HG03565 (cell line): ENCODE measurements at regions not wholly inside any gene's neighbourhood (a gene's known extent, or its start where the extent isn't known, plus 50 kb on each side); places are given as distances from the start of the nearest gene placed in this dataset.
A peak's percentile ranks its signal among the peaks of the same experiment; 100 is the strongest.
"Not testable (repeated sequence)": the region's sequence is repeated elsewhere in the genome, so short reads cannot be mapped to it uniquely, and the experiment has no call there.

Source experiments
- ATAC-seq: cut with Tn5 transposase; IDR thresholded peaks from one replicate; pipeline ENCODE4 v1.9.1; 2021; ENCODE audit warnings: mild to moderate bottlenecking, moderate library complexity; ENCODE audit not compliant: unreplicated experiment

DNA sequence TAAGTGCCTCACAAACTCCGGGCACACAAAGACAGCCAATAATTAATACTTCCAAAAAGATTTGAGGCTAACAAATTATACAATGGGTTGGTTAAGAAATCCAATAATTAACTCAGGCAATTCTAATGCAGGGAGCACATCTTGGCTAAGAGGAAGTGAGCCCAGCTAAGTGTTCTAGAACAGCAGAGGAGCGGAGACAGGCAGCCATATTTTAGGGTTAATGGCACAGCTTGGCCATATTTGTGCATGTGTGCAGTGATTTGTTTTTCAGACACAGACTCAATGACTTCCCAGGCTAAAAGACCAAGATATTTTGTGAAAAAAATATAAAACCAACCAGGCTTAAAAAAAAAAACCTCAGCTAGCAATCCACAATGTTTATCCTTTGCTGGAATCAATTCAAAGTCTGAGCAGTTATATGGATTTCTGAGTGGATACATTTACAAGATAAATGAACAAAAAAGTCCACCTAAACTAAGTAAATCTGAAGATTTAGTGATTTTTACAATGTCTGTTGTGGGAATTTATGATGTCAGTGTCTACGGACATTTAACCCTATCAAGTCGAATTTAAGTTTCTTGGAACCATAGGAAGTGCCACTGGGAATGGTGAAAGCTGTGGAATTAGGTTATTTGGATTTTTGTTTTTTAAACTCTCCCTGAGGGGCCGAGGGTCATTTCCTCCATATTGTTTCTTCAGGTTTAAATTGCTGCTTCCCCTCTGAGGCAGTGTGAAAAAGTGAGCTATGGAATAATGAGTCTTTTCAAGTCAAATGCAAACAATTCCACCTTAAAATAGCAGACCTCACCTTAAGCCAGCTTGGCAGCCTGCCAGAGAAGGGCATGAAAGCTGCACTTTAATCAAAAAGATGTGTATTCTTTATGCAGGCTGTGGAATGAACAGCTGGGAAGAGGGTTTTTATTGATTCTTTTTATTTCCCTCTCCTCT is 413.7 kb upstream of the TBL1XR1 start:
- ATAC-seq, result no peak

DNA sequence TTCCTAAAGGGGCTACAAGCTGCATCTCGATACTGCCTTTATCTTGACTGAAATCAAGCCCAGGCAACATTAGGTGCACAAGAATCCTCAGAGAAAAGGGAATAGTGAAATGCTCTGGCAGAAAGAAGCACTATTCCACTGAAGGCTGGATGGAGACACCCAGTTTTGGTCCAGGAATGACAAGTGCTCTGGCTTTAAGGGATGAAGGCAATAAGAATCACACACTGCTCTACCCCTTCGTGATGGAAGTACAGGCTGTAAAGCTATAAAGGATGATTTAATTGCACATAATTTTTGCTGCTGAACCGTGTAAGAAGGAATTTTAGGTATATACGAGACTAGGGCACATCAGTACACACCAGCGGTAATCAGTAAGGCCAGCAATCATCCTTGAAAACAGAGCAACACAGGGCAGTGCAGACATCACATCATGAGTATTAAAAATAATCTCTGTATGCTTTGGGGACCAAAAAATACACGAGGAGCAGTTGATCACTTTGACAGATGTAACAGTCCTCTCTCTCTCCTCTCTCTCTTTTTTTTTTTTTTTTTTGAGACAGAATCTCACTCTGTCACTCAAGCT is 414.6 kb upstream of the TBL1XR1 start:
- no peak for ATAC-seq

DNA sequence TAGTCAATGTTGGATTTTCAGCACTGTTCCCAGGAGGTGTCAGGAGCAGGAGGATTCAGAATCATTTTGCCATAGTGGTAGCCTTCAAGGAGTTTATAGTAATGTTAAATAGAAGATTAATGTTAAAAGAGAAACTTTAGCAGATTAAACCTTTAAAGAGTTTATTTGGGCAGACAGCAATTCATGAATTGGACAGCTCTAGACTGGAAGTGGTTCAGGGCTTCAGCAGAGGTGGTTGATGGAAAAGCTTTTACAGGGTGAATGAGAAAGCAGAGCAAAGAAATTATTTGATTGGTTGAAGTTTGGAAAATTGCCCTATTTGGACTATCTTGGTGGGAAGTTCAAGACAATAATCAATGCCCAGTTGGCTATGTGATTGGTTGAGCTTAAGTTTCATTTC is 416.6 kb upstream of the TBL1XR1 start:
- no peak for ATAC-seq

GRCh38 chr3:177615015-177615414 is 417.7 kb upstream of the TBL1XR1 start:
- no peak for ATAC-seq

- no peak for ATAC-seq
These were observed 421.8 kb upstream of the TBL1XR1 start for GRCh38 chr3:177618873-177619733.

DNA sequence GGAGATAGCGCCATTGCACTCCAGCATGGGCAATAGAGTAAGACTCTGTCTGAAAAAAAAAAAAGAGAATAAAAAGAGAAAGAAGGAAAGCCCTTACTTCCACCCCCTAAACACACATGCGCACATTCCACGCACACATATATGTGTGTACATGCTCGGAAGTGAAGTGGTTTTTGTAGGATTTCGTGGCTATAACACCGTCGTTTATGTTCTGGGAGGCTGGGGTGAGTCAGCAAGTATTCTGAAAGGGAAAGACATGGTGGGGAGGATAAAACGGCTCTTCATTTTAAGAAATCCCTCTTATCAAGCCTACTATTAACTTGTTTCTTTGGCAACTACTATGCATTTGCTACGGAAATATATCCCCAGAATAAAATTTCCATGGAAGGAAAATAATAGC is 422.8 kb upstream of the TBL1XR1 start:
- ATAC-seq, result no peak

DNA sequence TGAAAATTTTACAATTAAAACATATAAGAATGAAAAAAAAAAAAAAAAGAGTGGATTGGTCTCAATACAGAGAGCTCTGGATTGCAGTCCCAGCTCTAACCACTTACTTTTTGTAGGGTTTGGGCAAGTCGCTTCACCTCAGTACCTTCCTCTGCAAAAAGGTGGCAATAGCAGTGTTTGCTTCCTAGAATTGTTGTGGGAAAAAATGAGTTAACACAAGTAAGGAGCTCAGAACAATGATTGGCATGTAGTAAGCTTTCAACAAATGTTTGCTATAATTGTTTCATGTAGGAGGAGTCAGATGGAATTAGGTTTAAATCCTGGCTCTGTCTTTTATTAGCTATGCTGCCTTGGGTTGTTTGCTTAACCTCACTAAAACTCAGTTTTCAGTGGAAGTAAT is 425.2 kb upstream of the TBL1XR1 start:
- no peak for ATAC-seq

- ATAC-seq, result no peak
These were observed 425.8 kb upstream of the TBL1XR1 start for GRCh38 chr3:177622982-177623617.

DNA sequence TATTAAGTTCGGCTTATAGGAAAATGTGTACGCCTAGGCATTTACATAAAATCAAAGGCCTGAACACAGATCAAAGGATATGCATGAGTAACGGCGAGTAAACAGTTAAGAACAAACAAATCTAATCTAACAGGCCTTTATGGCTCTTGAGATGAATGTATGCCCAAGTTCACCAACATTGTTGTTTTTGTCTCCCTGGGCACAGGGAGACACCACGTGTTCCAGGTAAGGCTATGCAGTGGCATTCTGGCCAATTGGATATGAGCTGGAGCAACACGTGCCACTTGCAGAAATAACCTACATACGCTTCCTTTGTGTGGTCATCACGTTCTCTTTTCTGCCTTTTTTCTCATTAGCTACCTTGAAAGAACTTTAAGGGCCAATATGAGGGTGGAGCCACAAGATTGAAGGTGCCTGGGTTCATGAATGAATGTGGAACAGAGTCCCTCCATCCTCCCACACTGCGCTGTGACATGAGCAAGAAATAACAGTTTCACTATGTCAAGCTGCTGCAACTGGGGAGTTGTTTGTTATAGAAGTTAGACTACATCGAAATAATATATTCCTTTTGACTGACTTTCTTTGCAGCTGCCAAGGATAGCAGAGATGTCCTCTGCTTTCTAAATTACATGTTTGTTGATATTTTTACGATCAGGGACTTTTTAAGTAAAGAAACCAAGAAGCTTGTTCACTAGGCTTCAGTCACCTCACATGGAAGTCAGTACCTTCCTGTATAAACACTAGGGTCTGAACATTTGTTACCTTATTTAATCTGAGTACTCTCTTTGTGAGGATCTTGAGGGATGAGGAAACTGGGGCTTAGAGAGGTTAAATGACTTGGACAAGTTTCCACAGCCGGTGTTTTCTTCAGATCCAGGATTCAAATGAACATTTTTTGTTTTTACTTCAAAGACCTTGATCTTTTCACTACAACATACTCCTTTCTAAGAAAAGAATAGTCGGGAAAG is 427.5 kb upstream of the TBL1XR1 start:
- ATAC-seq, result peak; percentile 37

- no peak for ATAC-seq
These were observed 428.8 kb upstream of the TBL1XR1 start for GRCh38 chr3:177626045-177626444.

GRCh38 chr3:177628095-177628719 is 430.9 kb upstream of the TBL1XR1 start:
- ATAC-seq, result not testable (repeated sequence)

DNA sequence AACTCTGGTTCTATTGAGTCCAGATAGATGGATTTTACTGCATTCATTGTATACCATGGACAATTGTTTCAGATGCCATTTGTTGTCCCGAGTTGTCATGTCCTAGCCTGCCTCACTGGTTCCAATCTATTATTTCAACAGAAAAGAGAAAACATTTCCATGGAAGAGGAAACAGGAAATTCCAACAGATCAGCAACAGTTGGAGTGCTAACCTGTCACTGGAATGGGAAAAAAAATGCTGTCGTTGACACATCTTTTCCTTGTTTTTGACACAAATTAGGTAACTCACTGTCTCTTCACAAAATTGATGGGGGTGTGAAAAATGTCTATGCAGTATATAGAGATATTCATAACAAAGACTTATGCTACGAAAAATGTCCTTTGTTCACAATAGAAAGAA is 432.0 kb upstream of the TBL1XR1 start:
- no peak for ATAC-seq

- ATAC-seq, result no peak
These were observed 436.5 kb upstream of the TBL1XR1 start for GRCh38 chr3:177633671-177634207.

DNA sequence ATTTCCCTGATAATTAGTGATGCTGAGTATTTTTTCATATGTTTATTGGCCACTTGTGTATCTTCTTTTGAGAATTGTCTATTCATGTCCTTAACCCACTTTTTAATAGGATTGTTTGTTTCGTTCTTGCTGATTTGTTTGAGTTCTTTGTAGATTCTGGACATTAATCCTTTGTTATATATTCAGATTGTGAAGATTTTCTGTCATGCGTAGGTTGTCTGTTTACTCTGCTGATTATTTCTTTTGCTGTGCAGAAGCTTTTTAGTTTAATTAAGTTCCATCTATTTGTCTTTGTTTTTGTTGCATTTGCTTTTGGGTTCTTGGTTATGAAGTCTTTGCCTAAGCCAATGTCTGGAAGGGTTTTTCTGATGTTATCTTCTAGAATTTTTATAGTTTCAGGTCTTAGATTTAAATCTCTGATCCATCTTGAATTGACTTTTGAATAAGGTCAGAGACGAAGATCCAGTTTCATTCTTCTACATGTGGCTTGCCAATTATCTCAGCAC is 438.4 kb upstream of the TBL1XR1 start:
- ATAC-seq, result not testable (repeated sequence)

DNA sequence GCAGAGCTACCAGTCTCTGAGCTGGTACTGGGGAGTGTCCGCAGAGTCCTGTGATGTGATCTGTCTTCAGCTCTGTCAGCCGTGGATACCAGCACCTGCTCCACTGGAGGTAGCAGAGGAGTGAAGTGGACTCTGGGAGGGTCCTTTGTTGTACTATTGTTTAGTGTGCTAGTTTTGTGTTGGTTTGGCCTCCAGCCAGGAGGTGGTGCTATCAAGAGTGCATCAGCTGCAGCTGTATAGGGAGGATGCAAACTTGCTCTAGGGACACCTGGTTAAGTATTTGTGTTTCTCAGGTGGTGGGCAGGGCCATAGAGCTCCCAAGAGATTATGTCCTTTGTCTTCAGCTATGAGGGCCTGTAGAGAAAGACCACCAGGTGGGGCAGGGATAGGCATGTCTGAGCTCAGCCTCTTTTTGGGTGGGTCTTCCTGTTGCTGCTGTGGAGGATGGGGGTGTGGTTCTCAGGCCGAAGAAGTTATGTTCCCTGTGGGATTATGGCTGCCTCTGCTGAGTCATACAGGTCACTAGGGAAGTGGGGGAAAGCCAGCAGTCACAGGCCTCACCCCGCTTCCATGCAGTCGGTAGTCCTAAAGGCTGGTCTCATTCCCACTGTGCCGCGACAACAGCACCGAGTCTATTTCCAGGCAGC is 443.2 kb upstream of the TBL1XR1 start:
- no peak for ATAC-seq

GRCh38 chr3:177641206-177641605 is 443.9 kb upstream of the TBL1XR1 start:
- ATAC-seq, result no peak

- no peak for ATAC-seq
These were observed 444.9 kb upstream of the TBL1XR1 start for GRCh38 chr3:177642042-177642803.

- no peak for ATAC-seq
These were observed 445.5 kb upstream of the TBL1XR1 start for GRCh38 chr3:177642804-177643125.
